ENCODE measurements at regions not wholly inside any gene's neighbourhood (a gene's known extent, or its start where the extent isn't known, plus 50 kb on each side); places are given as distances from the start of the nearest gene placed in this dataset.

- DNase-seq: no peak
Observed at GRCh38 chr2:180523621-180524340, 456.6 kb upstream of the UBE2E3 start.

- DNase-seq: no peak
Observed at GRCh38 chr2:180520921-180521581, 459.4 kb upstream of the UBE2E3 start.

DNA sequence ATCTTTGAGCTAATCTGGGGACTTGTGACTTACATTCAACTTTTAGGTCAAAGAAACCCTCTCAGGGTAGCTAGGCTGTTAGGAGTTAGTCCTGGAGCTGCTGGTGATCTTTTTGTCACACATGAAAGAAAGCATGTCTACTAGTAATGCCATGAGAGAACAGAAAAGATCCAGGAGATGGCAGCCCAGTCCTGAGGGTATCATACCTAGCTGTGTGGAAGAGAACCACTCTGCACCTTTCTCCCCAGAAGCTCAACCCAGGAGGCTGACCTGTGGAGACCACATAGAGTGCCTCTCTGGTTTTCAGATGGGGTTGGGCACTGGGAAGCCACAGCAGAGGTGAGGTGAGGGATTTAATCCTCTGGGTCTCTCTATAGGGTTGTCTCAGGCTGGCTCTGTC is 460.2 kb upstream of the UBE2E3 start:
- no peak for DNase-seq

DNA sequence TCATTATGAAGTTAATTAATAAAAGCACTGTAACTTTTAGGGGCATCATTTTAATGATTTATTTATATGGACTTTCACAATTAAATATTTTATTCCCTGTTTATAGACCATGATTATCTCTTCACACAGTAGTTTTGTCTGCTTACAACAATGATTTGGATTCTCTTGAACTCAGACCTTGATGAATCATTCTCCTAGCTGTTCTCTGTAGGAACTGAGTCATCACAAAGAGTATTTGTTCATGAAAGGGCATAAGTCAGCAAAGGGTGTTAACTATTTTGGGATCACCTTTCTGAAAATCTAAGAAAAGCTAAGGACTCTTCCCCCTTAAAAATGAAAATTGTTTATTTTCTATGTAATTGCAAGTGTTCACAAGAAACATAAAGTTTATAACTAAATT is 461.1 kb upstream of the UBE2E3 start:
- DNase-seq: no peak

DNA sequence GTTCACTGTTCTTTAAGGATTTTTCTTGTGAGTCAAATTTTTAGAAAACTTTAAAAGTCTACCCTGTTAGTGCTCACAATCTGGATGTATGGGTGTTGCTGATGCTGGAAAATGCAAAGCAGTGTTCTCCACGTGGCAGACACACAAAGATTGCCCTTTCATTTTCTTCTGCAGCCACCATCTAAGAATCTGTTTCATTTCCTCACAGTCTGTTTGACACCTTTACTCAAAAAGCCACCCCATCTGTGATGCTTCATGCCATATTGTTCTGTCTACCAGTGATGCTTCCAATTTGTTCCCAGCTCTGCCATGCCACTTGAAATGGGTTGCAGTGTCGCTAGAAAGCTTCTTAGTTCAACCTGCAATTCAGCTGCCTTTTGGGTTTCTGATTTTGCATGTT is 464.2 kb upstream of the UBE2E3 start:
- no peak for DNase-seq

- DNase-seq: no peak
Observed at GRCh38 chr2:180513389-180513788, 467.0 kb upstream of the UBE2E3 start.

GRCh38 chr2:180508458-180508857 is 471.9 kb upstream of the UBE2E3 start:
- no peak for DNase-seq

- no peak for DNase-seq
Observed at GRCh38 chr2:180507028-180507427, 473.4 kb upstream of the UBE2E3 start.

- DNase-seq: no peak
Observed at GRCh38 chr2:180505203-180505602, 475.2 kb upstream of the UBE2E3 start.

GRCh38 chr2:180497621-180498152 is 482.7 kb upstream of the UBE2E3 start:
- no peak for DNase-seq

DNA sequence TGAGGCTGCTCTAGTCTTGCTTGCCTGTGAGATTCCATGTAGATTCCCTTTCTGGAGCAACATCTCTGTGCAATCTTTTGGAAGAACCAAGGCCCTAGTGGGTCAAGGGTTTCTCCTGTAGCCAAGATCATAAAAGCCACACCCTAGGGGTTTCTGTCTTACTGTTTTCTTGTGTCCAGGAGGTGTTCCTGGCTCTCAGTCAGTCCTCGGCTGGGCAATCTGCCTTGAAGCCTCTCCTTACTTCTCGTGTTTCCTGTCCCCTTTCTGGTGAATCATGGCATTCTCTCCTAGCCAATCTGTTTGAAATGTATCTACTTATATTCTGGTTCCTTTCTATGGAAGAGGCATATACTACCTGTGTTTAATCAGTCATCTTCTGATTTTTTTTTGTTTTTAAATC is 484.8 kb upstream of the UBE2E3 start:
- no peak for DNase-seq

DNA sequence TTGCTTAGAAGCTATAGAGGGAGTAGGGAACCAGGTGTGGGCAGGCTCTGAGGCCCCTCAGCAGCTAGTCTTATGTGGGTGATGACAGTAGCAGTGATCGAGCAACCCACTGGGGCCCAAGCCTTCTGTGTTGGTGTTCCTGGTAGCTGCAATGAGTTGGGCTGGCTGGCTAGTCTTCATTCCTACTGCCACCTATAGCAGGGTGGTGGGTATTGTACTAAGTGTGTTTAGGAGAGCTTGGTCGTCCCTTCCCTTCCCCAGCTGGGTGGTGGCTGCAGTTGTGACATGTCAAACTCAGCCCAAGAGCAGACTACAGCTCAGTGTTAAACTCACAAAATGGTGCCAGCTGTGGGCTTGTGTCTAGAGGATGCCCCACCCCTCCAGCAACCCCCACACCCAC is 486.1 kb upstream of the UBE2E3 start:
- DNase-seq: no peak

DNA sequence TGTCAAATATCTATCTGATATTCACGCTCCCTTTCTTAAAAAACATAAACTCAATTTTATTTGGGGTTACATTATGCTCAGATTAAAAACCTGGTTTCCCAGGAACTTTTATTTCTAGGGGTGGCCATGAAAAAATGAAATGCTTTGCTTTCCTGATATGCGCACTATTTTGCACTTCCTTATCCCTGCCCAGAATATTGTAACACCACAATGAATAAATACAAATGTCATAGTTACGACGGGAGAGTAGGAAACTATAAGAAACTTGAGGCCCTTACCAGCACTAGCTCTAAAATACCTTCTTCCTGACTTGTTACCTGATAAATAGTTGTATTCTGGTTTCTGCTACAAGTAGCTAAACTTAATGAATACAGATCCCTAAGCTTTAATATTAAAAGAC is 475.6 kb upstream of the CWC22 start:
- DNase-seq: no peak

DNA sequence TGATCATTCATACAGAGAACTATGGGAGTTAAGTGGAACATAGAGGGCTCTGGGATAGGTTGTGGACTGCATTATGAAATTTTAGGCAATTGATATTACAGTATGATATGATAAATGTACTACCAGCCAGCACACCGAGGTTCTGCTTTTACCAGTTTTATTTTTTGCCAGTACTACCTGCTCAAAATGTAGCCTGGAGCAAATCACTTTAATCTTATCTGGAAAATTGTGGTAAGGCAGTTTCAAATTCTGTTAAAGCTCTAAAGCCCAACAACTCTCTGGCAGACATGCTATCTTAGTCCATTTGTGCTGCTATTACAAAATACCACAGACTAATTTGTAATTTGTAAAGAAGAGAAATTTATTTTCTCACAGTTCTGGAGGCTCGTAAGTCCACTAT is 474.9 kb upstream of the CWC22 start:
- DNase-seq: no peak

- DNase-seq: no peak
Observed at GRCh38 chr2:180478883-180479282, 471.8 kb upstream of the CWC22 start.

GRCh38 chr2:180474716-180475115 is 467.6 kb upstream of the CWC22 start:
- DNase-seq: no peak

DNA sequence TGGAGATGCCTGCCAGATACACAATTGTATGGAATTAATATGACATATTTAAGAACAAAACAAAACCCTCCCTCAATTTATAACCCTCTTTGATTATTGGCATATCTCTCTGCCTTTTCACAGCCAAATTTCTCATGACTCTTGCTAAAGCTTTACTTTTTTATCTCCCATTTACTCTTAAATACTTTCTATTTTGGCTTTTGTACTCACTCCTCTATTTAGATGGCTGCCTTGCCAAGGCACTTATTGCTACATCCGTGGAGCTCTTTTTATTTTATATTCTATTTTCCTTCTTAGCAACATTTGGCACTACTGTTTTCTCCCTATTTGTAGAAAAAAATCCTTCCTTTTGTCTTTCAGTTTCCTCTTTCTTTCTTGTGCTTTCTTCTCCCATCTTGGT is 466.4 kb upstream of the CWC22 start:
- DNase-seq: no peak

GRCh38 chr2:180472133-180472532 is 465.0 kb upstream of the CWC22 start:
- DNase-seq: no peak

GRCh38 chr2:180463608-180464007 is 456.5 kb upstream of the CWC22 start:
- no peak for DNase-seq

DNA sequence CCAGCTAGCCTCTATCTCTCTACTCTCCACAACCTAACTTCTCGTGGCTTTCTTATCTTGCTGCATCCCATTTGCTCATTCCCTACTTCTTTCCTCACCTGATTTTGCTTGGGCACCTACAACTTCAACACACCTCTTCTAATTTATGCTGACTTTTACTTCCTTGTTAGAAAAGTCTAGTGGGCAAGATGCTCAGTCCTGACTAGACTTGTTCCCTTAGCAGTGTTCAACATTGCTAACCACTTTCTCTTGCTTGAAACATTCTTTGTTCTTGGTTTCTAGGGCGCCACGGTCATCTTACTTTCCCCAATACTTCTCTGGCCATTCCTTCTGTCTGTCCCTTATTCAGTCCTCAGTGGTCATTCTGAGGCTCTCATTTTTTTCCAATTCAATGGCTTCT is 454.7 kb upstream of the CWC22 start:
- no peak for DNase-seq

- DNase-seq: no peak
Observed at GRCh38 chr2:180456801-180457200, 449.7 kb upstream of the CWC22 start.

GRCh38 chr2:180450841-180451240 is 443.7 kb upstream of the CWC22 start:
- DNase-seq: no peak

- no peak for DNase-seq
Observed at GRCh38 chr2:180449171-180449915, 442.2 kb upstream of the CWC22 start.

DNA sequence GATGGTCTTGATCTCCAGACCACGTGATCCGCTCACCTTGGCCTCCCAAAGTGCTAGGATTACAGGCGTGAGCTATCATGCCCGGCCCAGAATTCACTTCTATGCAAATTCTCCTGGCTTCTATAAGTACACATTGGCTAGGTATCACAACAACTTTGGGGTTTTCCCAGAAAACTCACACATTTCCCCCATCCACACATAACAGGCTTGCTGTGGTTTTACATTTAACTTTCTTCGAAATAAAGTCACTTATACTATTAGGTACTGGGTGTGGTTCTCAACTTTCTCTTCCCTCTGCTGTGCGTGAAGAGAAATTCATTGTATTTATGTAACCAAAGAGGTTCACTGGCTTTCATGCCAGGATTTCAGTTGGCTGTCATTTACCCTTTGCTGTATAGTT is 439.4 kb upstream of the CWC22 start:
- DNase-seq: no peak

Measured in activated CD8-positive, alpha-beta memory T cell treated with anti-CD3 and anti-CD28 coated beads, Interleukin-2, amount 50 U/mL, for 48 hours (primary cell).